ENCODE measurements at regions not wholly inside any gene's neighbourhood (a gene's known extent, or its start where the extent isn't known, plus 50 kb on each side); places are given as distances from the start of the nearest gene placed in this dataset.

- H3K36me3 ChIP-seq (ENCODE audit: control insufficient read depth, insufficient read depth, low read length) = no peaks in the 10 kb centered on the region
- H3K27ac ChIP-seq (ENCODE audit: insufficient read depth, low read length) = no peak overlapping the region
- no peak overlapping the region for H3K4me3 ChIP-seq (ENCODE audit: insufficient read depth, low read depth, low read length)
- dilution Hi-C loops (cut with HindIII; ENCODE audit: low sequenced_read_pairs, unreplicated experiment) (no loop called here), intact Hi-C loops (cut with micrococcal nuclease) (loop anchor here (10.0 kb wide), 1 partner anchor 1078 kb away; no protein-coding TSS in a partner anchor), in situ Hi-C loops (cut with MboI; ENCODE audit: low sequenced_read_pairs) (no loop called here)
- no peak overlapping the region for H4K8ac ChIP-seq (ENCODE audit: low read depth in 2 of 2, low read length in 2 of 2)
- H3K4me2 ChIP-seq (ENCODE audit: low read depth, low read length) = no peak overlapping the region
- H4K5ac ChIP-seq (ENCODE audit: low read depth, low read length) = no peak overlapping the region
- TF ChIP-seq MAFK (IDR thresholded peaks at IDR 0.05; ENCODE audit: low read depth, low read length) = no peak
- no peak for TF ChIP-seq FOS (IDR thresholded peaks at IDR 0.05; ENCODE audit: low read depth, low read length)
- TF ChIP-seq POLR2A (IDR thresholded peaks at IDR 0.05; ENCODE audit: low read depth, low read length) = no peak
- no peak for TF ChIP-seq USF2 (IDR thresholded peaks at IDR 0.05; ENCODE audit: low read depth, low read length)
- TF ChIP-seq RFX5 (IDR thresholded peaks at IDR 0.05; ENCODE audit: low read depth, low read length) = no peak
- no peaks in the 10 kb centered on the region for H3K9me1 ChIP-seq (ENCODE audit: insufficient read depth, low read length)
- no peak overlapping the region for H3K4ac ChIP-seq (ENCODE audit: low read depth, low read length)
- H3K9ac ChIP-seq (ENCODE audit: low read depth, low read length) = no peak overlapping the region
- H2AK9ac ChIP-seq (replicated peaks; ENCODE audit: low read depth, low read length, poor library complexity) = no peak overlapping the region
- peaks cover 13% of the 10 kb centered on the region for H3K9me3 ChIP-seq (ENCODE audit: control insufficient read depth, insufficient read depth, low read length)
- H2BK5ac ChIP-seq (ENCODE audit: low read depth, low read length, poor library complexity, severe bottlenecking) = no peak overlapping the region
- H3K56ac ChIP-seq (ENCODE audit: extremely low read depth, insufficient read depth, low read length) = no peak overlapping the region
- DNase-seq (no peak), ATAC-seq (ENCODE audit: low read depth) (no peak)
- H3K14ac ChIP-seq (replicated peaks; ENCODE audit: low read depth, low read length) = no peak overlapping the region
- no peak overlapping the region for H3K23ac ChIP-seq (ENCODE audit: low read depth, low read length)
- no peaks in the 10 kb centered on the region for H3K4me1 ChIP-seq (ENCODE audit: control insufficient read depth, insufficient read depth, low read length)
- WGBS, 2 experiments (ENCODE audit: extremely low coverage in 2 of 2, insufficient read length in 1 of 2) = no CpG with 5 or more reads among the region's 2 CpGs
- H2BK20ac ChIP-seq (ENCODE audit: low read depth, low read length) = no peak overlapping the region
- H2BK15ac ChIP-seq (ENCODE audit: low read depth, low read length) = no peak overlapping the region
- POLR2A ChIA-PET (ENCODE audit: unreplicated experiment) = no interaction called here
- no peak overlapping the region for H2AK5ac ChIP-seq (ENCODE audit: low read depth, low read length)
- H4K91ac ChIP-seq (ENCODE audit: insufficient read depth, low read depth, low read length) = no peak overlapping the region
- no peak overlapping the region for H2BK120ac ChIP-seq (ENCODE audit: low read depth, low read length)
- CTCF ChIA-PET = no interaction called here
- no TSS peak for BruUV-seq (replicated peaks)
- no peaks in the 10 kb centered on the region for H3K79me1 ChIP-seq (ENCODE audit: low read depth in 1 of 2, low read length in 2 of 2)
- H2AFZ ChIP-seq (replicated peaks; ENCODE audit: low read length, poor library complexity) = no peak overlapping the region
- no peaks in the 10 kb centered on the region for H4K20me1 ChIP-seq (ENCODE audit: insufficient read depth, low read length)
- H3K27me3 ChIP-seq (ENCODE audit: control insufficient read depth, insufficient read depth, low read length) = no peaks in the 10 kb centered on the region
- no peak overlapping the region for H3K18ac ChIP-seq (ENCODE audit: low read depth, low read length)
Observed at GRCh38 chr6:165042912-165043311, 266.5 kb downstream of the C6orf118 start.

All from IMR-90 (cell line).